Nephron progenitor cell (in vitro differentiated cells): ENCODE measurements at regions not wholly inside any gene's neighbourhood (a gene's known extent, or its start where the extent isn't known, plus 50 kb on each side); places are given as distances from the start of the nearest gene placed in this dataset.

Experiments used
- DNase-seq: peaks from one replicate; pipeline ENCODE4 v3.0.0; 2021
- H3K27ac Mint-ChIP-seq: 2 replicates; pipeline ENCODE4 v1.8.0; 2021; ENCODE audit warnings: mild to moderate bottlenecking, moderate library complexity, mixed read lengths
- H3K27me3 Mint-ChIP-seq: 2 replicates; pipeline ENCODE4 v1.8.0; 2021; ENCODE audit warnings: mild to moderate bottlenecking, low read depth, mixed read lengths; ENCODE audit not compliant: poor library complexity
- H3K36me3 Mint-ChIP-seq: 2 replicates; pipeline ENCODE4 v1.8.0; 2021; ENCODE audit warnings: low read depth, mixed read lengths
- H3K4me1 Mint-ChIP-seq: 2 replicates; pipeline ENCODE4 v1.8.0; 2021; ENCODE audit warnings: mixed read lengths
- H3K4me3 Mint-ChIP-seq: 2 replicates; pipeline ENCODE4 v1.8.0; 2021; ENCODE audit warnings: mild to moderate bottlenecking, moderate library complexity, mixed read lengths
- H3K9me3 Mint-ChIP-seq: 2 replicates; pipeline ENCODE4 v1.8.0; 2021; ENCODE audit warnings: mild to moderate bottlenecking, moderate library complexity, mixed read lengths
- CTCF ChIP-seq: fragments of 200-600 bp; sonication (generic); IDR thresholded peaks from 2 replicates; pipeline ENCODE4 v1.5.0; 2021; ENCODE audit warnings: antibody characterized with exemption

GRCh38 chr3:88621586-88621985, 471.8 kb downstream of the C3orf38 start:
- Mint-ChIP-seq H3K4me3 (no peak overlapping the region), H3K36me3 (no peaks in the 10 kb centered on the region), H3K4me1 (no peaks in the 10 kb centered on the region), H3K9me3 (no peaks in the 10 kb centered on the region), H3K27me3 (peaks cover 3% of the 10 kb centered on the region), H3K27ac (no peak overlapping the region)
- DNase-seq, result no peak
- TF ChIP-seq CTCF, result no peak

- Mint-ChIP-seq H3K27ac (no peak overlapping the region), H3K9me3 (no peaks in the 10 kb centered on the region), H3K4me1 (no peaks in the 10 kb centered on the region), H3K4me3 (no peak overlapping the region), H3K27me3 (peaks cover 3% of the 10 kb centered on the region), H3K36me3 (no peaks in the 10 kb centered on the region)
- DNase-seq, result no peak
- no peak for TF ChIP-seq CTCF
Observed at GRCh38 chr3:88623709-88624108, 473.9 kb downstream of the C3orf38 start.

- no peak overlapping the region for H3K4me3 Mint-ChIP-seq
- H3K27me3 Mint-ChIP-seq, result peaks cover 3% of the 10 kb centered on the region
- no peaks in the 10 kb centered on the region for H3K4me1 Mint-ChIP-seq
- no peaks in the 10 kb centered on the region for H3K36me3 Mint-ChIP-seq
- DNase-seq, result no peak
- no peak for TF ChIP-seq CTCF
- H3K27ac Mint-ChIP-seq, result no peak overlapping the region
- H3K9me3 Mint-ChIP-seq, result no peaks in the 10 kb centered on the region
Observed at GRCh38 chr3:88626456-88627120, 476.8 kb downstream of the C3orf38 start.

- no peak overlapping the region for H3K27ac Mint-ChIP-seq
- H3K4me1 Mint-ChIP-seq, result no peaks in the 10 kb centered on the region
- no peaks in the 10 kb centered on the region for H3K36me3 Mint-ChIP-seq
- H3K9me3 Mint-ChIP-seq, result no peaks in the 10 kb centered on the region
- DNase-seq, result no peak
- no peak for TF ChIP-seq CTCF
- no peaks in the 10 kb centered on the region for H3K27me3 Mint-ChIP-seq
- no peak overlapping the region for H3K4me3 Mint-ChIP-seq
Observed at GRCh38 chr3:88628901-88629300, 478.5 kb upstream of the EPHA3 start.

GRCh38 chr3:88632226-88632625, 475.2 kb upstream of the EPHA3 start:
- Mint-ChIP-seq H3K4me3 (no peak overlapping the region), H3K27ac (no peak overlapping the region), H3K27me3 (no peaks in the 10 kb centered on the region), H3K4me1 (no peaks in the 10 kb centered on the region), H3K9me3 (peaks cover 6% of the 10 kb centered on the region), H3K36me3 (no peaks in the 10 kb centered on the region)
- TF ChIP-seq CTCF, result no peak
- DNase-seq, result no peak

GRCh38 chr3:88640581-88640980, 466.8 kb upstream of the EPHA3 start:
- no peak for TF ChIP-seq CTCF
- Mint-ChIP-seq H3K4me1 (no peaks in the 10 kb centered on the region), H3K9me3 (peaks cover 6% of the 10 kb centered on the region), H3K27me3 (no peaks in the 10 kb centered on the region), H3K4me3 (no peak overlapping the region), H3K27ac (no peak overlapping the region), H3K36me3 (no peaks in the 10 kb centered on the region)
- no peak for DNase-seq
